GM21619 (cell line): ENCODE measurements at regions not wholly inside any gene's neighbourhood (a gene's known extent, or its start where the extent isn't known, plus 50 kb on each side); places are given as distances from the start of the nearest gene placed in this dataset.

Source experiments
- ATAC-seq: cut with Tn5 transposase; IDR thresholded peaks from one replicate; pipeline ENCODE4 v1.9.1; 2021; ENCODE audit not compliant: unreplicated experiment

GRCh38 chr16:55152875-55153390, 171.1 kb upstream of the IRX6 start:
- ATAC-seq: no peak

- ATAC-seq: no peak
These were observed 169.7 kb upstream of the IRX6 start for GRCh38 chr16:55154262-55154661.

DNA sequence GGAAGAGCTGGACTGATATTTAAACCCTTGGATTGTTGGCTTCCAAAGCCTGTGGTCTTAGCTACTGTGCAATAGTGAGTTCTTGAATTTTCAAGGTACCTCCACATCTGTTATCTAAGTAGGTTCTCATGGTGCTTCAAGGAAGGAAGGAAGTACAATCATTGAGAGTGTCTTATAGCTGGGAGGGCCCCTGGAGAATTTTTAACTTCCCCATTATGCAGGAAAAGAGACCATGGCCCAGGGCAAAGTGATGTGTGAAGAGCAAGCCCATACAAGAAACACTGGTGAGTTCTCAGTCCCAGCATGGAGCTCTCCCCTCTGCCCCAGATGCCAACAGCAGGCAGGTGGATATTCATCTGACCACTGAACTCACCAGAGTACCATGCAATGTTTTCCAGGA, 169.0 kb upstream of the IRX6 start:
- ATAC-seq: no peak

- no peak for ATAC-seq
These were observed 168.2 kb upstream of the IRX6 start for GRCh38 chr16:55155815-55156214.

DNA sequence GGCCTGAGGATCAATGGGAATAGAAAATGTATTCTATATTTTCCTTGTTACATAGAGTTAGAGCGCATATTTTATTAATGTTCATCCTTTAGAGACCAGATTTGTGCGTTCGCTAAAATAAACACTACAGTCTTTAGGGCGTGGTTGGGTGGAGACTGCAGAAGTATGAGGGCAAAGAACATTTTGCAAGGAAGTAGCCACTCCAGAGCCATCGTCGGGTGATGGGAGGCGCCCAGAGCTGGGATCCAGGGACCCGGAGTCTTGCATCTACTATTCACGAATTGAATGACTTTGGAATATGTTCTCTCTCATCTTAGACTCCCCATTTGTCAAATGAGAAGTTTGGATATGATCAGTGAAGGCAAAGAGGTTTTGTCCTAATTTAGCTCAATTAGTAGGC, 154.2 kb upstream of the IRX6 start:
- ATAC-seq: no peak

DNA sequence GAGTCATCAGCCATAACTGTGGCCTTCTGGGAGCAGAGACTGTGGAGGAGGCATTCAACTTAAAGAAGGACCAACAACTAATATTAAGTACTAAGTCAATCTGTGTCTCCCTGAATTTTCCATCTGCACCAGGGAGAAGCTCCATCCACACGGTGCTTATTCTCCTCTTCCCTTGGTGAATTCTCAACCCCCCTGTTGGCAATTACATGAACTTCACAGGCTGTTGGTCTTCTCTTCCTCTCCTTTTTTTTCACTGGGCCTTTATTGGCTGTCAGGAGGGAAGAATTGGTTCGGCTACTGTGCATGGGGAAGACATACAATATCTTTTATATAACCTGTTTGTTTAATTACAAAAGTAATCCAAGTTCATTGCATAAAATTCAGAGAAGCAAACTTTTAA, 152.8 kb upstream of the IRX6 start:
- ATAC-seq: no peak

GRCh38 chr16:55175389-55175788, 148.6 kb upstream of the IRX6 start:
- ATAC-seq: no peak

- no peak for ATAC-seq
These were observed 147.1 kb upstream of the IRX6 start for GRCh38 chr16:55176901-55177300.

DNA sequence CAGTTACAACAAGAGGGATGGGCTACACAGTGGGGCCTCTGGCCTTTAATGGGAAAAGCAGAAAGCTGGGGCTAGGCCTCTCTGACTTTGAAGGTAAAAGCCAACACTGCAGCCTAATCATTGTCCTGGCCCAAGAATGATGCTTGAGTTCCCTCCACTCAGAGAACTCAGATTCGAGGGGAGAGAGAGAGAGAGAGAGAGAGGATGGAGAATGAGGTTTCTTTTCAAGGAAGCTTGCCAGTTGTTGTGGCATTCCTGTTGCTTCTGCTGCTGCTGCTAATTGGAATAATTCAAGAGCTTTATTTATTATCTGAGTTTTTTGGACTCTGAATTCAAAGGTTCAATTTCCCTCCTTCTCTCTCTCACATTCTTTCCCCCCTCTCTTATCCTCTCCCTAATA, 144.6 kb upstream of the IRX6 start:
- no peak for ATAC-seq

GRCh38 chr16:55179852-55180585, 144.0 kb upstream of the IRX6 start:
- ATAC-seq: no peak

GRCh38 chr16:55184052-55184451, 140.0 kb upstream of the IRX6 start:
- ATAC-seq: no peak

GRCh38 chr16:55184619-55185018, 139.4 kb upstream of the IRX6 start:
- ATAC-seq: no peak

DNA sequence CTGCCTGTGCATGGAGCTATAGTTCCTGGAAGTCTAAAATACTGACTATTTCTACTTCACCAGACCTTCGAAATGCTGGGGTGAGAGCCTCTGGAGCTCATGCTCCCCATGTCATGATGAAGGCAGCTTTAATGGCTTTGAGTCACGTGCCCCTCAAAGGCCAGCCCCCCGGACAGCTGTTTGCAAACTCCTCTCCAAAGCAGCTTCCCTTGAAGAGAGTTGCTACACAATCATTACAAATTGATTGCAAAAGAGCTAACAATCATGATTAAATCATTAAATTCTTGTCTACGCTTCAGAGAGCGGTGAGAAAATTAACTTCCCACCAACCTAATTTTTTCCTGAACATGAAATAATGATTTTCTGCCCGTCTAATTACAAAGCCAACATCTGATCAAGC, 134.8 kb upstream of the IRX6 start:
- ATAC-seq: no peak

- ATAC-seq: no peak
These were observed 134.0 kb upstream of the IRX6 start for GRCh38 chr16:55189682-55190636.

- ATAC-seq: no peak
These were observed 131.3 kb upstream of the IRX6 start for GRCh38 chr16:55192734-55193133.

DNA sequence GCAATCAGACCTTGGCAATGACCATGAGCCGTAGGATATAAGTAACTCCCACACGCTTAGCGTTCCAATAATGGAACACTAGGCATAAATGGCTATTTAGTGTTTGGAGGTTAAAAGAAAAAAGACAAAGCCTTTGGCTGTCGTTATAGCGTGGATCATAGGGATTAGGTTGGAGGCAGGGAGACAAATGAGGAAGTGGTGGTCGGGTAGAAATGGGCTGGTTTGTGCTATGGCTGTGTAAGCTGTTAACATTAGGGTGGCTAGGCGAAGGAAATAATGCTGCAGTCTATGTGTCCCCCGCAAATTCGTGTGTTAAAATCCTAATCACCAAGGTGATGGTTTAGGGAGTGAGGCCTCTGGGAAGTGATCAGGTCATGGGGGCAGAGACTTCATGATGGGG, 120.4 kb upstream of the IRX6 start:
- ATAC-seq: no peak

DNA sequence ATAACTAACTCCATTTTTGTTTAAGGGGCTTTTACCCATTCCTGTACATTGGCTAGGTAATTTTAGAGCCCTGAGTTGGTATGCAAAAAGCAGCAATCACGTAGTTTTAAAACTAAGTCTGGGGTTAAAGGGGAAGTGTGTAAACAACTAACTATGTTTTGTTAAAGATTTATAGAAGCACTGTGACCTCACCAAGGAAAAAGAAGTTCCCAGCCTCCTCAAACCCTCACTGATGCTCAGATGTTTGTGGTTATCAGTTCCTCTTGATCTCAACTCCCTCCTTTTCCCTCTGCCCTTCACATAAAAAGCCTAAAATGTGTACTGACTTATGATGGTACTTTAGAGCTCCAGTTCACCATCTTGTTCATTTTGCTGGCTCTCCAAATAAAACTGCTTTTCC, 119.9 kb upstream of the IRX6 start:
- ATAC-seq: no peak

DNA sequence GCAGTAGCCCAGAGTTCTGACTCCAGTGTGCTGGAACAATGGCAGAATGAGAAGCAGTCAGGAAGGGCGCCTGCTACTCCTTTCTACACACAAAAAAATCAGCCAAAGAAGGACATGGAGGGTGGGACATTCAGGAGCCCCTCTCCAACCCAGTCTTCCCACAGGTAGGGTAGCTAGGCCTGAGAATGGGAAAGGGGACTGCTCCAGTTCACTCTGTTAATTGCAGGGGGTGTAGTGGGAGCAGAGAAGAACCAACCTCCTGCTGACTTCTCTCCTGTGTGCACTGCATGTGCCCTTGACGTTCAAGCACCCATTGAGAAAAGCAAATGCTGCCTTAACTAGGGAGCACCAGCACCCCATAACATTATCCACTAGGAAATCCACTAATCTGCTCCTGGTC, 119.1 kb upstream of the IRX6 start:
- ATAC-seq: no peak

- ATAC-seq: no peak
These were observed 116.1 kb upstream of the IRX6 start for GRCh38 chr16:55207693-55208428.

GRCh38 chr16:55209626-55210025, 114.4 kb upstream of the IRX6 start:
- ATAC-seq: no peak

DNA sequence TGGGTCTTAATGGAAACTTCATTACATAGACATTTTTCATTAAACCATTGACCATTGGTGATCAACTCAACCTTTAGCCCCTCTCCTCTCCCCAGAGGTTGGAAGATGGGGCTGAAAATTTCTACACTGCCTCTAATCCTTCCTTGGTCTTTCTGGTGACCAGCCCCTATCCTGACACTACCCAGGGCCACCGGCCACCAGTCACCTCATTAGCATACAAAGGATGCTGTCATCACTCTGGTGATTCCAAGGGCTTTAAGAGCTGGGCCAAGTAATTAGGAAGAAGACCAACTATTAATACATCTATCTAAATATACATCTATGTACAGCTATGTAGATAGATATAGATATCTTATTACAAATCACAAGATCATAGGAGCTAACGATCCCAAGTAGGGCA, 111.2 kb upstream of the IRX6 start:
- no peak for ATAC-seq
